Islet precursor cell (in vitro differentiated cells): ENCODE measurements at regions not wholly inside any gene's neighbourhood (a gene's known extent, or its start where the extent isn't known, plus 50 kb on each side); places are given as distances from the start of the nearest gene placed in this dataset.

ENCODE experiments used
- DNase-seq: peaks from one replicate; pipeline ENCODE4 v3.0.0-alpha.2; 2018

DNA sequence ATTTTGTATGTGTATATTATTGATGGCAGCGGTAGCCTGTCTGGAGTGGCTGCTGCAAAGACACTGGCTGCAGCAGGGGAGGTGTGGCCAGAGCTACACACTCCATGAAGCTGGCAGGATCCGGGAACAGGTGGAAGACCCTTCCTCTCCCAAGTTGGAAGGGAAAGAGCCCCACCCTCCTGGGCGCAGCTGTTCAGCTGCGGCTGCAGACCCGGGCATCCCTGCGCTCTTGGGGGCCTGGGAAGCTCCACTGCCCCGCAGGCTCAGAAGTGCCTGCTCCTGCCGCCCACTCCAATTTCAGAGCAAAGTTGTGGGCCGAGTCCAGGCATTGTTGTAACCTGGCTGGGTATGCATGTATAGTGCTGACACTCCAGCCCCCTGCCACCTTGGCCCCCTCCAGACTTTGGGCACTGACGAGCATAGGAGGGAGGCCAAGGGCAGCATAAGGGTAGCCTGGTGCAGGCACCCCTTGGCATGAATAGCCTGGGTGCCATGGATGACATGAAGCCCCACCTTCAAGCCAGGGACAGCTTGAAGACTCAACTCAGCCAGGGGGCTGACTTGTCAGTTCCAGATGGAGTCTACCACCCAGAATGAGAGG is 90.7 kb upstream of the TMEM168 start:
- no peak for DNase-seq

DNA sequence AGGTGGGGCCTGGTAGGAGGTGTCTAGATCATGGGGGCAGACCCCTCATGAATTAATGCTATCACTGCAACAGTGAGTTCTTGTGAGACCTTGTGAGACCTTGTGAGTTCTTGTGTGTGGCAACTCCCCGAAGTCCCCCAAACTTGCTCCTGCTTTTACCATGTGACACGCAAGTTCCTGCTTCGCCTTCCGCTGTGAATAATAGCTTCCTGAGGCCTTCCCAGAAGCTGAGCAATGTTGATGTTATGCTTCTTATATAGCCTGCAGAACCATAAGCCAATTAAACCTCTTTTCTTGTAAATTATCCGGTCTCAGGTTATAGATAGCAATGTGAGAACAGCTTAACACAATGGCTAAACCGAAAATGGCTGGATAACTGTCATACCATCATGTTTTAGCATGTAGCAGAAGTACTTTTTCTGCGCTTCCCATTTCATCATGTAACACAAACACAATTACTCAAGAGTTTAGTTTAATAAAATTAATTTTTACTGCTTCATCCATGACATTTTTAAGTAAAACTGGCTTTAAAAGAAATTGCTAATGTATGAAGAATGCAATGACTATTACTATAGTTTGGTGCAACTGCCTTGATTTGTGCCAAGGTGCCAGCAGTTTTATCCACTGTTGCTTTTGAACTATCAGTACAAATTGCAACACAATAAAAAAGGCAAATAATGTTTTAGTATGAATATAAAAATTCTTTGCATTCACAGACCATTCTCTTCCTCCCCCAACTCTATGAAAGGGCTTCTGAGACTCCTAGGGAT is 87.7 kb upstream of the TMEM168 start:
- DNase-seq: no peak

DNA sequence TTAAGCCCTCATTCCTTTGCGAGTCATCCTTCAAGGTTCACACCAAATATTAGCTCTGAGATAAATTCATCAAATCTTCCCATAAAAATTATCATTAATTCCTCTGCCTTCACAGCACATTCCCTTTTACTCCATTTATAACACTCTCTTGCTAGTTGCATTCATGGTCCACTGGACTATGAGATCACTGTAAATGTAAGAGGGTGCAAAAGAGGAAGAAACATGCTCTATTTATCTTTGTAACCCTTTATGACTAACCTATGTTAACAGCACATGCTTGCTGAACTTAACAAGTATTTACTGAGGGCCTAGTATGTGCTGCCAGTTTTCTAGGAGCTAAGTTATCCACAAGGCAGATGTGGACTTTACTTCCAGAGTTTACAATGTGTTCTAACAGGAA is 86.7 kb upstream of the TMEM168 start:
- no peak for DNase-seq

DNA sequence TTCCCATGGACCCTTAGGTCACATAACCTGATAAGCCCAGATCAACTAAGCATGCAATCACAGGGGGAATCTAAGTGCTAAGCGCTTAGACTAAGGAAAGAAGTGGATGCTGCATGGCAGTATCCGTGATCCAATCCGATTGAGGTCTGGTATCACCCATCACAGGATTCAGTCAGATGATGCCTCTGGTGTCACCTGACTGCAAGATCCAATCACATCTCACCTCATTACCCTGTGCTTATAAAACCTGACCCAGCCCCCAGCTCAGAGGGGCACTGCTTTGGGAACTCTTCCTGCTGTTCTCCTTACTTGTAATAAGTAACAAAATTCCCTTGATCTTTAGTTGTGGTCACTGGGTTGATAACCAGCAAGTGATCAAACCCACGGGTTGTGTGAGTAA is 84.7 kb upstream of the TMEM168 start:
- no peak for DNase-seq

DNA sequence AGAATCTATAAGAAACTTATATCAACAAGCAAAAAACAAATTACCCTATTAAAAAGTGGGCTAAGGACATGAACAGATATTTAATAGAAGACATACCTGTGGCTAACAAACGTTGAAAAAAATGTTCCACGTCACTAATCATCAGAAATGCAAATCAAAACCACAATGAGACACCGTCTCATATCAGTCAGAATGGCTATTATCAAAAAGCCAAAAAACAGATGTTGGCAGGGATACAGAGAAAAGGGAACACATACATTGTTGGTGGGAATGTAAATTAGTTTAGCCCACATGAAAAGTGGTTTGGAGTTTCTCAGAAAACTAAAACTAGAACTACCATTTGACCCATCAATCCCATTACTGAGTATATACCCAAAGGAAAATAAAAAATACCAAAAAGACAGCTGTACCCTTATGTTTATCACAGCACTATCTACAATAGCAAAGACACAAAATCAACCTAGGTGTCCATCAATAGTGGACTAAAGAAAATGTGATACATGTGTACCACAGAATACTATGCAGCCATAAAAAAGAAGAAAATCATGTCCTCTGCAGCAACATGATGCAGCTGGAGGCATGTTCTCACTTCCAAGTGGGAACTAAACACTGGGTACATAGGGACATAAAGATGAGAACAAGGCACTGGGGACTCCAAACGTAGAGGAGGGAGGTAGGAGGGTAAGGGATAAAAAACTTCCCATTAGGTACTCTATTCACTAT is 83.8 kb upstream of the TMEM168 start:
- DNase-seq: no peak

DNA sequence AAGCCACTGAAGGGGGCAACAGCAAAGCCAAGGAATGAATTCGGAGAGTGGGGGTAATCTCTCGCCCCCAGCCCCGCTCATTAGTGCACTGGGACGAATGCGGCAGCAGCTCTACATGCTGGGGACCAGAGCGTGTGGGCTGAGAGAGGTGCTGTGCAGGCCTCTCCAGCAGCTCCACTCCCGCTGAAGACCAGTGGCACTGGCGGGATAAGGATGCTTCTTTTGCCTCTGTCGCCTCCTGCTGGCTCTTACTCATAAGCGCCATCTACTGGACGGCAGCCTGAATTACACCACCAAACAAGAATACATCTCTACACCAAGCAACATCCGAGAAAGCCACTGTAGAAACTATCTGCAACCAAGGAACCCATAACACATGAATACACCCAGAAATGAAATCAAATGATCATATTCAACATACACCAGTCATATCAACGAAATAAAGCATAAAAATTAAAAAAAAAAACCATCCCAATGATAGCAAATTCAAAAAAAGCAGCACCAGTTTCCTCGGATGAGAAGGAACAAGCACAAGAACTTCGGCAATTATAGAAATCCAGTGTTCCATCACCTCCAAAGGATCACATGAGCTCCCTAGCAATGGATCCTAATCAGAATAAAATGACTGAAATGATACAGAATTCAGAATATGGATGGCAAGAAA is 79.0 kb upstream of the TMEM168 start:
- DNase-seq: peak; percentile 80

DNA sequence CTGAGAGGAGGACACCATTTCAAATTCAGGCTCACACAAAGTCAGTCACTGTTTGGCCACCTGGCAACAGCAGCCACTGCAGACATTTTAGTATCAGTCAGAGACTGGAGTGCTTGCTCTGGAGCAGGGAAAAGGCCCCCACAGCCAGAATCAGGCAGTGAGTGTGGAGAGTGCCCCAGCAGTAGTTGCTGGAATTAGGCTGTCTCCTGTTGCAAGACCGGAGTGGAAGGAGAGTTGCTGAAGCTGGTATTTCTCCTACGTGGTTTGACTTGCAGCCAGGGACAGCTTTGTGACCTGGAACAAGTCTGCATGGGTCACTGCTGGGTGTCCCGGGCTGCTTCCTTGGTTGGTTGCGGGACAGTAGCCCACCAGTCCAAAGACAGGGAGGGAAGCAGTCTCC is 78.4 kb upstream of the TMEM168 start:
- no peak for DNase-seq

DNA sequence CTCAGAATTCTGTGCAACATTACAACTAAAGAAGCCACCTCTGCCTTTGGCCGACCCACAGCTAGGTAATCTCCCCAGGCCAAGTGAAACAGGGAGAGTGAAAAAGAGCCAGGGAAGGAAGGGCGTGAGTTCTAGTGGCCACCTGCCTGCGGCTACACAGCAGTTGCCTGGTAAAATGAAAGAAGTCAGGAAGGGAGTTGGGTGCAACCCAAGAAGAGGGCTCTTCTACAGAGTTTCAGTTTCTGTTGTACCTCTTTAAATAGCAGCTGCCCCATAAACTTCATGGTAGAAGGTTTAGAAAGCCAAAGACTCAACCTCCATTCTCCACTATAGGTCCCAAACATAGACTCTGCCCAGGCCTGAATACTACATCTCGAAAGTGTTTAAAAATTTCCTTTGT is 76.2 kb upstream of the TMEM168 start:
- no peak for DNase-seq

DNA sequence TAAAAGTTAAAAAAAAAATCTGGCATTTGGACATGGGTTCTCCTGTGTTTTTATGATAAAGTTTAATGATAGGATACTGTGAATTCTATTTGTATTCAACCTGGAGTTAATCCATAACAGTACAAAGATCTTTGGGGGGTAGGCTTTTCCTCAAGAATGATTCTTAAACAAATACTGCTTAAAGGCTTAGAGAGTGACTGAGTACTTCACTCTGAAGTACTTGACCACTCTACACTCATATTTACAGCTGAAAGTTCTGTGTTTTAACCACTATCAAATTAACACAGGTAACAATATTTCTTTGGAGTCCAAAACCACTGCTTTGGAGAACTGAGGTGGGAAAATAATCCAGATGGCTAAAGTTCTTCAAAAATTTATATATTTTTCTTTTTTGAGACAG is 74.2 kb upstream of the TMEM168 start:
- DNase-seq: no peak

DNA sequence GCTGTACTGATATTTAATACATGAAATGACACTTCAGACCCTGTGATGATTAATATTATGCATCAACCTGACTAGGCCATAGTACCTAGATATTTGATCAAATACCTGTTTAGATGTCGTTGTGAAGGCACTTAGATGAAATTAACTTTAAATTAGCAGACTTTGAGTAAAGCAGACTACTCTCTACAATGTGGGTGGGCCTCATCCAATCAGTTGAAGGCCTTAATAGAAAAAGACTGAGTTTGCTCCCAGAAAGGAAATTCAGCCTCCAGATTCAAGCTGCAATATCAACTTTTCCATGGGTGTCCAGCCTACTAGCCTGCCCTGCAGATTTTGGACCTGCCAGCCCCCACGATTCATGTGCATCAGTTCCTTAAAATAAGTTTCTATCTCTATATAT is 68.6 kb upstream of the TMEM168 start:
- DNase-seq: no peak

DNA sequence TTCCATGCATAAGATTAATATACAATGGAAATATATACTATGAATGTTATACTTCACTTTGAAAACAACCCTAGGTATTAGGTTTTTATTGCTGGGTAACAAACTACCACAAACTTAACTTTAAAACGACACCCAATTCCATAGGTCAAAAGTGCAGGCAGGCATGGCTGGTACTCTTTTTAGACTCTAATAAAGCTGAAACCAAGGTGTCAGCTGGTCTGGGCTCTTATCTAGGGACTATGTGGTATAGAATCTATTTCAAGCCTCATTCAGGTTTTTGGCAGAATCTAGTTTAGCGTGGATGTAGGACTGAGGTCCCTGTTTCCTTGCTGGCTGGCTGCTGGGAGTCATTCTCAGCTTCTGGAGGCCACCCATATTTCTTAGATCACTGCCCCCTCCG is 65.0 kb upstream of the TMEM168 start:
- DNase-seq: no peak

DNA sequence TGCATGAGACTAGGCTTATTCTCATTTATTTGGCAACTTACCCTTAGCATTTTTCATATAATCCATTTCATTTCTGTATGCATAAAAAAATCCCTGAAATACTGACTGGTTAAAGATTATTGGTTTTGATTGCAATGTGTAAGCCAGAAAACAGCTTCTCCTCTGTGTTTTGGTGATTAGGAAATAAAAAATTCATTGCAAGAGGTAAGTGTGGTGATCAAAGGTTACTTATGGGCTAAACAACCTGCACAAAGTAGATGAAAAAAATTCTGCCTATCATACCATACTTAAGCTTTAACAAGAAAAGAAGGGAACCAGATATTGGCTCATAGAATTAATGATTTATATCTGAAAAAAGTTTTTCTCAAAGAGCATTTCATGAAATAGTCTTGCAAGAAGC is 64.0 kb upstream of the TMEM168 start:
- no peak for DNase-seq

DNA sequence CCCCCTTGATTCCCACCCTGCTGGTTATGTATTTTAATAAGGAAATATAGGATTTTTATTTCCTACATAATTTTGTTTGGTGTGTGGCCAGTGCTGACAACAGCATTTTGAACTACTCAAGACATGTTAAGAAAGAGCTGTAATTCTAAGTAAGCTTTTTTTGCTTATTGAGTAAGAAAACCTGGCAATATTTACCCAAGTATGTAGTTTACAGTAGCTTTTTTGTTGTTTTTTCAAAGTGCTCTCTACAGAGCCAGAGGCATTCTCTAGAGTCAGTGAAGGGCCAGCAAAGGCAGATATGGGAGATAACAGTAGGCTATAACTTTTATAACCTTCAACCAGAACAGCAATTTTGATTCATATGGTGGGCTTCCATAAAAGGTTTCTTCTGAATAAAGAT is 63.2 kb upstream of the TMEM168 start:
- no peak for DNase-seq

DNA sequence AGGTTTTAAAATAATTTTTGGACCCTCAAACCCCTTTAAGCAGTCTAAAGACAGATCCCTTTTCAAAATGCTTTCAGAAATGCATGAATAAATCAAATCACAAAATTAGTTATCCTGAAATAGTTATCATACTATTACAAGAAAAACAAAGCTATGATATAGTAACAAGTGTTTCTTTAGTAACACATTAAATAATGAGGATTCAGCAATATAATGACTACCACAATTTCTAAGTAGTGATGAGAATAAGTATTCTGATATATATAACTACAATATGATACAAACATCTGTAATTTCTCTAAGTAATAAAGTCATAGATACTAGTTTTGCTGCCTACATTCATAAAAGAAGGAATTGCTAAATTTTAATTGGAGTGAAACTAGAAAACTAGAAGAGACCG is 53.0 kb upstream of the TMEM168 start:
- no peak for DNase-seq
